Parathyroid adenoma (tissue), 2 donors: ENCODE measurements at regions not wholly inside any gene's neighbourhood (a gene's known extent, or its start where the extent isn't known, plus 50 kb on each side); places are given as distances from the start of the nearest gene placed in this dataset.

Experiments used
- H2AFZ ChIP-seq: fragments of 300-600 bp; sonication (generic); one replicate; pipeline ENCODE4 v1.7.0; 2017; ENCODE audit warnings: antibody characterized with exemption, mild to moderate bottlenecking
- H3K27ac ChIP-seq: fragments of 300-600 bp; sonication (generic); one replicate; pipeline ENCODE4 v1.7.0; 2017
- H3K27me3 ChIP-seq: fragments of 300-600 bp; sonication (generic); one replicate; pipeline ENCODE4 v1.7.0; 2017; ENCODE audit warnings: low read length; ENCODE audit not compliant: control insufficient read depth, insufficient read depth
- H3K36me3 ChIP-seq: fragments of 300-600 bp; sonication (generic); one replicate; pipeline ENCODE4 v1.7.0; 2017; ENCODE audit warnings: low read length; ENCODE audit not compliant: control insufficient read depth, insufficient read depth
- H3K4me1 ChIP-seq: fragments of 300-600 bp; sonication (generic); one replicate; pipeline ENCODE4 v1.7.0; 2017; ENCODE audit warnings: control low read depth
- H3K4me2 ChIP-seq: fragments of 300-600 bp; sonication (generic); one replicate; pipeline ENCODE4 v1.7.0; 2017; ENCODE audit warnings: low read length
- H3K4me3 ChIP-seq: fragments of 300-600 bp; sonication (generic); one replicate; pipeline ENCODE4 v1.7.0; 2017; ENCODE audit warnings: low read depth, low read length
- H3K79me2 ChIP-seq: fragments of 300-600 bp; sonication (generic); one replicate; pipeline ENCODE4 v1.7.0; 2017; ENCODE audit warnings: control low read depth
- H3K9ac ChIP-seq: fragments of 300-600 bp; sonication (generic); one replicate; pipeline ENCODE4 v1.7.0; 2017; ENCODE audit warnings: mild to moderate bottlenecking
- H3K9me3 ChIP-seq: fragments of 300-600 bp; sonication (generic); one replicate; pipeline ENCODE4 v1.7.0; 2017; ENCODE audit warnings: low read length; ENCODE audit not compliant: control insufficient read depth
- CTCF ChIP-seq: fragments of 300-600 bp; sonication (generic); IDR thresholded peaks from one replicate; pipeline ENCODE4 v1.7.0; 2017; ENCODE audit warnings: antibody characterized with exemption, mild to moderate bottlenecking
- donor health status: primary hyperparathyroidism.

DNA sequence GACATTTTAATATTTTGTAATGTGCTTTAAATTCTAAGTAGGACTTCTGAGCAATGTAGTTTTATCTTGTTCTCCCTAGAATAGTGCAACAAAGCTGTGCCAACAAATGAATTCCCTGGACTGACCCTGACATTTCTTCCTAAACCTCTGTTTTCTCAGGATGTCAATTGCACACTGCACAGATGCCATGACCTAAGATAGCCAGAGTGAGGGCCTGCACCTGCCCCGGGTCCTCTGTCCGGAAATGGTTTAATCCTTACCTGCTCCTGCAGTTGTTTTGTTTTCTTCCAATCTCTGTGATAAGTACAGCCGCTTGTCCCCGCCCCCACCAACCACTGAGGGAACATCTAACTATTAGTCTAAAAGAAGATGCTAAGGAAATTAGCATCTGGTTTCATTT, 831.5 kb downstream of the GALC start:
- H3K4me2 ChIP-seq = no peak overlapping the region
- no peaks in the 10 kb centered on the region for H3K9me3 ChIP-seq
- H3K27me3 ChIP-seq = no peaks in the 10 kb centered on the region
- H2AFZ ChIP-seq = no peak overlapping the region
- H3K4me1 ChIP-seq = no peaks in the 10 kb centered on the region
- H3K4me3 ChIP-seq = no peak overlapping the region
- no peak overlapping the region for H3K27ac ChIP-seq
- no peaks in the 10 kb centered on the region for H3K79me2 ChIP-seq
- no peak for TF ChIP-seq CTCF
- no peaks in the 10 kb centered on the region for H3K36me3 ChIP-seq
- no peak overlapping the region for H3K9ac ChIP-seq

DNA sequence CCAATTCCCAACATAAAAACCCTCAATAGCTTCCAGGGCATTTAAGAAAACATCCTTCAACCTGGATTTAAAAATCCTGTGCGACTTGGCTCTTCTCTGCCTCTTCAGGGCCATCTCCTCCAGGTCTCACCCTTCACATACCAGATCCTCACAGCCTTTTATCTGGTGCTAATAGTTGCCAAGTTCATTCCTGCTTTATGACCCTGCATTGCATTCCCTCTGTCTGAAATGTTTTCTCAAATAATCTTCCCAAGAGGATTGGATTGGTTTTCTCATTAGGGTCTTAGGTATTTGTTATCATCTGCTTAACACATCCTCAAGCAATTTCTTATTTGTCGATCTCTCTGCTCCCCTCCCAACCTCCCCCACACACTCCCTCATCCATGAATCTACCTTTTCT, 832.0 kb downstream of the GALC start:
- Histone ChIP-seq H2AFZ (no peak overlapping the region), H3K79me2 (no peaks in the 10 kb centered on the region), H3K27me3 (no peaks in the 10 kb centered on the region), H3K36me3 (no peaks in the 10 kb centered on the region), H3K9me3 (no peaks in the 10 kb centered on the region), H3K4me2 (no peak overlapping the region), H3K4me1 (no peaks in the 10 kb centered on the region), H3K4me3 (no peak overlapping the region), H3K27ac (no peak overlapping the region), H3K9ac (no peak overlapping the region)
- TF ChIP-seq CTCF = no peak

DNA sequence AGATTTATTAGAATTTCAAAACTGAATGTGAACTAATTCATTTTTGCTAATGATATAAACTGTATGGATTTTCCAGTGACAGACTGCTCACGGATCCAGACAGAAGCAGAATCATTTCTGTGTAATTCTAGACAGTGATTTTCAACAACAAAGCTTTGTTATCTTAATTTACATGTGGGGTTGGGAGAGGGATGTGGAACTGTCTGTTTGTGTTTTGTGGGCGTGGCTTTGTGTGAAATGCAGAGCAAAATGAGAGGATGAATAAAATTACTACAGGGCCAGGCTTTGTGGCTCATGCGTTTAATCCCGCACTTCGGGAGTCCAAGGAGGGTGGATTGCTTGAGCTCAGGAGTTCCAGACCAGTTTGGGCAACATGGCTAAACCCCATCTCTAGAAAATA, 834.7 kb downstream of the GALC start:
- Histone ChIP-seq H3K4me2 (no peak overlapping the region), H3K27ac (no peak overlapping the region), H2AFZ (no peak overlapping the region), H3K36me3 (no peaks in the 10 kb centered on the region), H3K79me2 (no peaks in the 10 kb centered on the region), H3K27me3 (no peaks in the 10 kb centered on the region), H3K4me1 (no peaks in the 10 kb centered on the region), H3K9ac (no peak overlapping the region), H3K9me3 (no peaks in the 10 kb centered on the region), H3K4me3 (no peak overlapping the region)
- no peak for TF ChIP-seq CTCF

DNA sequence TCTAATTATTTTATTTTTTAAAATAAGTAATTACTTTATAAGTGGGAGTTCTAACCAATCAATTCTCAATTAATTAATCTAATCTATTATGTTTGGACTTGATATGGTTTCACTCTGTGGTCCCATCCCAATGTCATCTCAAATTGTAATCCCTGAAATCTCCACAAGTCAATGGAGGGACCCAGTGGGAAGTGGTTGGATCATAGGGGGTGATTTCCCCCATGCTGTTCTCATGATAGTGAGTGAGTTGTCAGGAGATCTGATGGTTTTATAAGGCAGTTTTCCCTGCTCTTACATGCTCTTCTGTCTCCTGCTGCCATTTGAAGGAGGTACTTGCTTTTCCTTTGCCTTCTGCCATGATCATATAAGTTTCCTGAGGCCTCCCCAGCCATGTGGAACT, 836.1 kb downstream of the GALC start:
- no peaks in the 10 kb centered on the region for H3K9me3 ChIP-seq
- H3K4me3 ChIP-seq = no peak overlapping the region
- no peaks in the 10 kb centered on the region for H3K4me1 ChIP-seq
- H3K36me3 ChIP-seq = no peaks in the 10 kb centered on the region
- TF ChIP-seq CTCF = no peak
- no peak overlapping the region for H3K27ac ChIP-seq
- no peak overlapping the region for H3K9ac ChIP-seq
- H3K79me2 ChIP-seq = no peaks in the 10 kb centered on the region
- no peak overlapping the region for H3K4me2 ChIP-seq
- no peak overlapping the region for H2AFZ ChIP-seq
- H3K27me3 ChIP-seq = no peaks in the 10 kb centered on the region

DNA sequence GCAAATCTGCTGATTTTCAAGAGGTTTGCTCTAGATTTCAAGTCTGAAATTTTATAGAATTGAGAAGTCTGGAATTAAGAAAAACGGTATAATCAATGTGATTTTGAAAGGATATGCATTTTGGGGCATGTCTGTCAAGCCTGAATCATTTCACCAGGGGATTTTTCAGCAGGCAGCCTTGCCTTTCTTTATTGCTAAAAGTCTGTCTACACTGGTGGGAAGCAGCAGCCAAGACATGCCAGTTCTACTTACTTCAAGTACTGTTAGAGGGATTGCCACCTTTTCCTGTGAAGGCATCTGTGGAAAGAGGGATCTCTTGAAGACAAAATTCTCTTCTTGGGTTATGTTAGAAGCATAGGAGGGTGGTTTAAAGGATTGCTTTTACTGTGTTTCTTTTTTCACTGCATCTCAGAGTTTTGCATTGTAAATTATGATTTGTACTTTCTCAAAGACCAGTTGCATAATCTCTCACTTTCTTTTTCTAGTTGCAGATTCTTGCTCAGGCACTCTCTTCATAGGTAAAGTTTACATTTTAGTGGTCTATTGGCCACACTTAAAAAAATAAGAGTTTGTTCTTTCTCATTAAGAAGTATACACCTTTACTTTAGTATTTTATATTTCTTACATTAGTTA, 837.0 kb downstream of the GALC start:
- Histone ChIP-seq H3K36me3 (no peaks in the 10 kb centered on the region), H3K4me3 (no peak overlapping the region), H3K9ac (no peak overlapping the region), H3K4me1 (no peaks in the 10 kb centered on the region), H3K27ac (no peak overlapping the region), H3K27me3 (no peaks in the 10 kb centered on the region), H3K9me3 (no peaks in the 10 kb centered on the region), H2AFZ (no peak overlapping the region), H3K4me2 (no peak overlapping the region), H3K79me2 (no peaks in the 10 kb centered on the region)
- TF ChIP-seq CTCF = no peak
